SK-N-SH treated with all-trans-retinoic acid at 6 μM for 48 hours (cell line): ENCODE measurements at regions not wholly inside any gene's neighbourhood (a gene's known extent, or its start where the extent isn't known, plus 50 kb on each side); places are given as distances from the start of the nearest gene placed in this dataset.

Experiments used
- ATAC-seq: fragments of 200-7000 bp; cut with Tn5 transposase; 3 replicates; pipeline ENCODE4 v1.9.1; 2020; ENCODE audit warnings: mild to moderate bottlenecking, moderate library complexity
- ARNTL ChIP-seq: fragments of 450-650 bp; formaldehyde crosslinking; IDR thresholded peaks from 2 replicates; pipeline ENCODE4 v1.5.0; 2020; ENCODE audit warnings: low read depth, mild to moderate bottlenecking, moderate library complexity, borderline replicate concordance
- BACH2 ChIP-seq: fragments of 250-450 bp; sonication (Bioruptor Pico); IDR thresholded peaks from 2 replicates; pipeline ENCODE4 v1.9.0; 2021; ENCODE audit warnings: mild to moderate bottlenecking, borderline replicate concordance
- CREB5 ChIP-seq: fragments of 250-450 bp; sonication (Bioruptor Pico); IDR thresholded peaks from 2 replicates; pipeline ENCODE4 v1.5.1; 2020; ENCODE audit warnings: low read depth, mild to moderate bottlenecking, moderate library complexity
- CSRNP3 ChIP-seq: fragments of 250-450 bp; sonication (Bioruptor Pico); IDR thresholded peaks from 2 replicates; pipeline ENCODE4 v1.5.1; 2021; ENCODE audit warnings: mild to moderate bottlenecking, moderate library complexity
- ESRRG ChIP-seq: fragments of 250-450 bp; sonication (Bioruptor Pico); IDR thresholded peaks from 2 replicates; pipeline ENCODE4 v1.6.1; 2021; ENCODE audit warnings: mild to moderate bottlenecking
- GLIS3 ChIP-seq: fragments of 250-450 bp; sonication (Bioruptor Pico); IDR thresholded peaks from 2 replicates; pipeline ENCODE4 v1.5.0; 2020; ENCODE audit warnings: mild to moderate bottlenecking, moderate library complexity
- ISL1 ChIP-seq: fragments of 250-450 bp; sonication (Bioruptor Pico); IDR thresholded peaks from 2 replicates; pipeline ENCODE4 v2.1.2; 2022; ENCODE audit warnings: mild to moderate bottlenecking, moderate library complexity
- OSR1 ChIP-seq: fragments of 250-450 bp; sonication (Bioruptor Pico); IDR thresholded peaks from 2 replicates; pipeline ENCODE4 v1.8.0; 2022; ENCODE audit warnings: moderate library complexity, mild to moderate bottlenecking, inconsistent platforms
- PATZ1 ChIP-seq: fragments of 250-450 bp; sonication (Bioruptor Pico); IDR thresholded peaks from 2 replicates; pipeline ENCODE4 v1.8.0; 2020; ENCODE audit warnings: mild to moderate bottlenecking, moderate library complexity, borderline replicate concordance
- POU6F1 ChIP-seq: fragments of 250-450 bp; sonication (Bioruptor Pico); IDR thresholded peaks from 2 replicates; pipeline ENCODE4 v1.8.0; 2021; ENCODE audit warnings: low read depth, mild to moderate bottlenecking, moderate library complexity, borderline replicate concordance
- RARB ChIP-seq: fragments of 250-450 bp; sonication (Bioruptor Pico); IDR thresholded peaks from 2 replicates; pipeline ENCODE4 v1.8.0; 2021; ENCODE audit warnings: mild to moderate bottlenecking, moderate library complexity
- SNAI2 ChIP-seq: fragments of 250-450 bp; sonication (Bioruptor Pico); IDR thresholded peaks from 2 replicates; pipeline ENCODE4 v1.5.0; 2020; ENCODE audit warnings: mild to moderate bottlenecking, moderate library complexity
- TCF4 ChIP-seq: fragments of 250-450 bp; sonication (Bioruptor Pico); IDR thresholded peaks from 2 replicates; pipeline ENCODE4 v1.8.0; 2021; ENCODE audit warnings: mild to moderate bottlenecking, moderate library complexity, borderline replicate concordance
- TSHZ2 ChIP-seq: fragments of 250-450 bp; sonication (Bioruptor Pico); IDR thresholded peaks from 2 replicates; pipeline ENCODE4 v1.5.0; 2020; ENCODE audit warnings: mild to moderate bottlenecking, moderate library complexity
- ZC3H10 ChIP-seq: fragments of 250-450 bp; sonication (Bioruptor Pico); IDR thresholded peaks from 2 replicates; pipeline ENCODE4 v1.5.1; 2021; ENCODE audit warnings: mild to moderate bottlenecking, moderate library complexity
- ZFP3 ChIP-seq: fragments of 250-450 bp; sonication (Bioruptor Pico); IDR thresholded peaks from 2 replicates; pipeline ENCODE4 v1.5.0; 2020; ENCODE audit warnings: mild to moderate bottlenecking, moderate library complexity
- ZFP30 ChIP-seq: fragments of 450-650 bp; formaldehyde crosslinking; IDR thresholded peaks from 2 replicates; pipeline ENCODE4 v1.5.0; 2022; ENCODE audit warnings: mild to moderate bottlenecking, moderate library complexity
- ZNF565 ChIP-seq: fragments of 450-650 bp; formaldehyde crosslinking; conservative IDR thresholded peaks from 2 replicates; pipeline ENCODE4 v1.5.0; 2020; ENCODE audit warnings: low read depth, mild to moderate bottlenecking, moderate library complexity
- ZNF70 ChIP-seq: fragments of 450-650 bp; formaldehyde crosslinking; IDR thresholded peaks from 2 replicates; pipeline ENCODE4 v1.5.0; 2020; ENCODE audit warnings: mild to moderate bottlenecking, moderate library complexity

GRCh38 chr20:39837561-39837960 is 851.5 kb downstream of the MAFB start:
- ATAC-seq: no peak
- no peak for TF ChIP-seq ESRRG (CRISPR knock-in tag)
- TF ChIP-seq TCF4: no peak
- no peak for TF ChIP-seq PATZ1
- TF ChIP-seq RARB (CRISPR knock-in tag): no peak
- TF ChIP-seq ZC3H10: no peak
- TF ChIP-seq BACH2 (CRISPR knock-in tag): no peak
- no peak for TF ChIP-seq ZFP3
- no peak for TF ChIP-seq TSHZ2 (CRISPR knock-in tag)
- no peak for TF ChIP-seq GLIS3
- TF ChIP-seq ISL1: no peak
- no peak for TF ChIP-seq ZNF70 (CRISPR knock-in tag)
- no peak for TF ChIP-seq ZFP30 (CRISPR knock-in tag)
- no peak for TF ChIP-seq ZNF565 (CRISPR knock-in tag)
- no peak for TF ChIP-seq CSRNP3 (CRISPR knock-in tag)

- no peak for ATAC-seq
- TF ChIP-seq ESRRG (CRISPR knock-in tag): no peak
- TF ChIP-seq ZNF70 (CRISPR knock-in tag): no peak
- TF ChIP-seq ARNTL: no peak
- no peak for TF ChIP-seq OSR1
- TF ChIP-seq CREB5: no peak
- TF ChIP-seq ZFP3: no peak
- no peak for TF ChIP-seq BACH2 (CRISPR knock-in tag)
- no peak for TF ChIP-seq POU6F1 (CRISPR knock-in tag)
- TF ChIP-seq RARB (CRISPR knock-in tag): no peak
- no peak for TF ChIP-seq ZFP30 (CRISPR knock-in tag)
- TF ChIP-seq ZC3H10: no peak
- no peak for TF ChIP-seq ZNF565 (CRISPR knock-in tag)
- no peak for TF ChIP-seq PATZ1
- TF ChIP-seq TCF4: no peak
- TF ChIP-seq, all 23 proteins: peak for 0
Measured at GRCh38 chr20:39835130-39835842, 853.8 kb downstream of the MAFB start.

- ATAC-seq: no peak
- no peak for TF ChIP-seq PATZ1
- no peak for TF ChIP-seq BACH2 (CRISPR knock-in tag)
- no peak for TF ChIP-seq ZFP30 (CRISPR knock-in tag)
- TF ChIP-seq TSHZ2 (CRISPR knock-in tag): no peak
- no peak for TF ChIP-seq RARB (CRISPR knock-in tag)
- TF ChIP-seq SNAI2 (CRISPR knock-in tag): no peak
- no peak for TF ChIP-seq ISL1
- no peak for TF ChIP-seq CREB5
Measured at GRCh38 chr20:39830903-39831302, 858.1 kb downstream of the MAFB start.
